Activated T-helper 1 cell treated with Interleukin-2 at 50 U/mL for 16 hours (primary cell): ENCODE measurements at regions not wholly inside any gene's neighbourhood (a gene's known extent, or its start where the extent isn't known, plus 50 kb on each side); places are given as distances from the start of the nearest gene placed in this dataset.

ENCODE experiments used
- DNase-seq: peaks from one replicate; pipeline ENCODE4 v3.0.0-alpha.2; 2020; ENCODE audit warnings: low read depth

DNA sequence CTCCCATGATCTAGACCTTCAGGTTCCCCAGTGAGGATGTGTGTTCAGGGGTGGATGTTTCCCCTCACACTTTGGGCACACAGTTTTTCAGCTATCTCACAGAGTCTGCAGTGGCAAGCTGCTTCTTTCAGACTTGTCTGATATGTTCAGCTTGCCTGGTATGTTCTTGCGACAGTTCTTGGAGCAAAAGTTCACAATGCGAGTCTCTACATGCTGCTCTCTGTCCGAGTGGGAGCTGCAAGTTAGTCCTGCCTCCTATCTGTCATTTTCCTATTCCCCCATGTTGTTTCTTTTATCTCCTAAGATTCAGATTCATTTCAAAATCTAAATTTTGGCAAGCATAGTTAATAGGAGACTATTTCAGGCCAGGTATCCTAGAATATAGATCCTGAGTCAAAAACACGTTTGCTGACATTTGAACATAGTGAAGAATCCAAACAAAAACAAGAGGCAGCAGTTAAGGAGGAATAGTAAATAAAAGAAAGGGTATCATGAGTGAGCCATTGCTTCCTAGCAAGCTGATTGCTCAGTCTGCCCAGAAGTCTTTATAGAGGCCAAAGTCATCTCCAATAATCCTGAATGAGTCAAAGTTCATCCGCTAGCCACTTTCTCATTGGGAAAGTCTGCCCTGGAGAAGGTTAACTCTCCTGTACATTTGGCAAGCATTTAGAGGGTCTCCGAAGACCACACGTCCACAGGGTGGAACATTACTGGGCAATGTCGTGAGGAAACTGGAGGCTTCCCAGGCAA lies 140.2 kb upstream of the MOCS1 start:
- no peak for DNase-seq

DNA sequence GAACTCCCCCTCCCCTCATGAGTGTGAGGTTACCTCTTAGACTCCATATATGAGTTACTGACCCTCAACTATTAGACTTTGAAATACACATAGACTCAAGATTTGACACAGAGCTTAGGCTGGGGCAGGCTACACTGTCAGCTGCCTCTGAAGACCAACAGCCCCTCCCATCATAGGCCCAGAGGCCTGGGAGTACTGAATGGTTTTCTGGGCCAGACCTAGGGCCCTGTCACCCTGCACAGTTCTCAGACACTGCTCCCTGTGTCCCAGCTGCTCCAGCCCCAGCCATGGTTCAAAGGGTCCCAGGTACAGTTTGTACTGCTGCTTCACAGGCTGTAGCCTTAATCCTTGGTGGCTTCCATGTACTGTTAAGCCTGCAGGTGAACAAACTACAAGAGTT lies 132.1 kb upstream of the MOCS1 start:
- DNase-seq, result no peak

DNA sequence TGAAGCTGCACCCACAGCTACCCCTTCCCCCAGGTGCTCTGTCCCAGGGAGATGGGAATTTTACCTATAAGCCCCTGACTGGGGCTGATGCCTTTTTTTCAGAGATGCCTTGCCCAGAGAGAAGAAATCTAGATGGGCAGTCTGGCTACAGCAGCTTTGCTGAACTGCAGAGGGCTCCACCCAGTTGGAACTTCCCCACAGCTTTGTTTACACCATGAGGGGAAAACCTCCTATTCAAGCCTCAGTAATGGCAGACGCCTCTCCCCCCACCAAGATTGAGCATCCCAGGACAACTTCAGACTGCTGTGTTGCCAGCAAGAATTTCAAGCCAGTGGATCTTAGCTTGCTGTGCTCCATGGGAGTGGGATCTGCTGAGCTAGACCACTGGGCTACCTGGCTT lies 122.6 kb upstream of the MOCS1 start:
- DNase-seq, result no peak

DNA sequence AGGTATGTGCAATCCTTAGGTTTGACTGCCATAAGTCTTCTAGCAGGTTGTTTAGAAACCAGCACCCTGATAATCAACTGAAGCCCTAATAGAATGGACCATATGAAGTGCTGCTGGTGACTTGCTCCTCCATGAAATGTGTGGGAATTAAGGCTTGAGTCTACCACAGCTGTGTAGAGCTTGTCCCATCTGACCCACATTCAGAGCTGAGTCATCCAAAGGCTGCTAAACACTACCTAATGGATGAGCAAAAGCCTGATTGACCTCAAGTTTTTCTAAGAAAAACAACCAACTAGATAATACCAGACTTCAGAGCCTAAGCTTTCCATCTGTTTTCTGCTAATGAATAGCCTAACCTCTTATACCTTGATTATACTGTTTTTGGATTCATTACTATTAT lies 120.3 kb upstream of the MOCS1 start:
- DNase-seq, result no peak

DNA sequence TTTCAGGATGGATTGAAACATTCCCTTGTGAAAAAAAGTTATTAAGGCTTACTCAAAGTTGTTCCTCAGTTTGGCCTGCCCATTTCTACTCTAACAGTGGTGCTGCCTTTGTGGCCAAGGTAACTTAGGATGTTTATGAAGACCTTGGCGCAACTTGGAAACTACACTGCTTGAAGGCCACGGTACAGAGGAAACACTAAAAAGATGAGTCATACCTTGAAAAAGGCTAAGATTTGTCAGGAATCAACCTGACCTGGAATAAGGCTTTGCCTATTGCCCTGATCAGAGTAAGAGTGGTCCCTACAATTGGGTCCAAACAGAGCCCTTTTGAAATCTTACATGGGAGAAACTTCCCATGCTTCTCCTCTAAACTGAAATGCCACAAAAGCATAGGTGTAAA lies 119.9 kb upstream of the MOCS1 start:
- DNase-seq, result no peak

DNA sequence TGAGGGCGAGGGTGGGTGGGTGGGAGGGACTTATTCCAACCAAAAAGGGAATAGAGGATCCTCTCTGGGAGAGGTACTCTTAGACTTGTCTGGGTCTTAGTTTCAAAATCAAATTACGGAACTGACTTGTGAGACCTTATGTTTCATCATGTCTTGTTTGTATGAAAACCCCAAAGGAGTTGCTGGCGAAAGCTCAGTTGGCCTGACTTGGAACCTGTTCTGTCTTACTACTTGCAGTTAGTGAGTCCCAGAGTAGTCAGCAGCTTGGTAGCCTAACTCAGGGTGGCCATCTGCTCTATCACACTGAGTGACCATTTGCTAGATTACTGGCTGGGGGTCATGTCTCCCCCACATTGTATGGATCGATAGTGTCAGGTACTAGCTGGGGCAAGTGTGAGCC lies 114.9 kb upstream of the MOCS1 start:
- DNase-seq, result no peak

DNA sequence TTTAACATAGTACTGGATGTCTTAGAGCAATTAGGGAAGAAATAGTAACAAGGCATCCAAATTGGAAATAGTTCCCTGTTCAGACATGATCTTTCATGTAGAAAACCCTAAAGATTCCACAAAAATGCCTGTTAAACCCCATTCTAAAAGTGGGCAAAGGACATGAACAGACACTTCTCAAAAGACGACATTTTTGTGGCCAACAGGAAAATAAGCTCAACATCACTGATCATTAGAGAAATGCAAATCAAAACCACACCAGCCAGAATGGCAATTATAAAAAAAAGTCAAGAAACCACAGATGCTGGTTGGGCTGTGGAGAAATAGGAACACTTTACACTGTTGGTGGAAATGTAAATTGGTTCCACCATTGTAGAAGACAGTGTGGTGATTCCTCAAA lies 109.9 kb upstream of the MOCS1 start:
- no peak for DNase-seq

DNA sequence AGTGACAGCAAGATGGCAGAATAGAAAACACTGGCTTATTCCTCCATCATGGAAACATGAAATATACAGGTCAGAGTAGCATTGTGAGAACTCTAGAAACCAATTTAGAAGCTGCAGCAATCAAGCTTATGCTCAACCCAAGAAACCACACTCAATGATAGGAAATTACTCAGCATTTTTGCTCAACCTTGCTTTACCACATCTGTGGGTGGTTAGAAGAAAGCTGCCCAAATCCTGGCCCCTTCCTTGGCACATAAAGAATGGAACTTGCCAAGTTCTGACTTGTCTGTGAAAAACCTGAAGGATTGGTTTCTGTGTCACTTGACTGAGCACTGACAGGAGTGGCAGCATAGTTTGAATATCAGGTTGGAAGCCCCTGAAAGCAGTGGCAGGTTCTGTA lies 108.0 kb upstream of the MOCS1 start:
- no peak for DNase-seq

DNA sequence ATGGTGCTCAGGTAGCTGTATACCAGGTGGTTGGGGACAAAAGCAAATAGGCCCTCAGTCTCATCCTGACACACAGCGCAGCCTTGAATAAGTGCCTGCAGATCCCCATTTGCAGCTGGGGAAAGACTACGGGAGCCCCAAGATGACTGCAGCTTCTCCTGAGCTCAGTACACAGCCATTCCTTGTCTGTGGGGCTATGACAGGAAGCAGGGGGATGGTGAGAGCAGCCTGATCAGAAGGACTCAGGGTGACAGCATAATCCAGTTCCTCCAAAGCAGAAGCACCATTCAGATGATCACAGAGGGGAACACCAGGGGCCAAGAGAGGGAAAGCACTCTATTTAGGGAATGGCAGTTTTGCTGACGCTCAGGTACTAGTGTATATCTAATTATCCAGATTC lies 104.8 kb upstream of the MOCS1 start:
- no peak for DNase-seq

DNA sequence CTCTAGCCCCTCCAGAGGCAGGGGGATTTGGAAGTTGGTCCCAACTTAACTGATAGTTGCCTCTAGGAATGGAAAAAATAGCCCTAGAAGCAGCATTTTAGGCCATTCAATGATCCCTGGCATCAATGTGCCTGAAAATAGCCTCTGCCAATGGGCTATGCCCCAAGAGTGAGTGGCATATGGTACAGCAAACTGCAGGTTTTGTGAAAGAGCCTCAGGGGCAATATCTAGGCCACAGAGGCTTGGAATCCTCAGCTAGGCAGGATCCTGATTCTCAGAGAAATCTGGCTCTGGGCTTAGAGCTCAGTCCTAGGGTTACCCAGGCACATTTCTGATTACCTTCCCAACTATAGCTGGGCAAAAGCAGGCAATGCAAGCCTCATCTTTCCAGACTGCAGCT lies 104.4 kb upstream of the MOCS1 start:
- DNase-seq, result no peak

DNA sequence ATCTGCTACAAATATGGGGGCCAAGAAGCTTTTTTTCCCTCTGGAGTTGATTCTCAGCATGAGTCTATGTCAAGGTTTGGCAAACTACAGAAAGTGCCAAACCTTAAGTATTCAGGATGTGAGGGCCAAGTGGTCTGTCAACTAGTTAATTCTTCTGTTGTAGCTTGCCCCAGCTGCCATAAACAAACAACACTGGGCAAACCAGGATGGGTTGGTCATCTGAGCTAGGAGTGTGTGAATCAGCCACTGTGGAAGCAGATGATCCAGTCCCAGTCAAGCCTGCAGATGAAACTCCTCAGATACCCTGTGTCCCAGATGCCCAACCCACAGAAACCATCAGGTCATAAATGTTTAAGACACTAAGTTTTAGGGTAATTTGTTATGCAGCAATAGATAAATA lies 103.0 kb upstream of the MOCS1 start:
- no peak for DNase-seq

DNA sequence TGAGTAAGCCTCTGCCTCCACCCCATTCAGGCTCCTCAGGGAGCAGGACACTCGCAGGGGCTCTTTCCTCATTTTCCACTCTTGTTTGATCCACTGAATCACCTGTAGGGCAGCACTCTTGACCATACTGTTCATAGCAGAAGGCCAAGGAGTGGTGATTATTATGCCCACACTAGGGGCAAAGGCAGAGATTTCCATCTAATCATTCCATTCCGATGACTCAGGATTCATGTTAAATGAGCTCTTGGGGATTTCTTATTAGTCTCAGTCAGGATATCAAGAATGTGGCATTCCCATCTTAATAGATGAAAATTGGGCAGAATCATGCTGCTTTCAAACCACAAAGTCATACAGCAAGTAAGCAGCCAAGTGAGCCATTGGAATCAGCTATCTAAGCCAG lies 101.9 kb upstream of the MOCS1 start:
- no peak for DNase-seq

DNA sequence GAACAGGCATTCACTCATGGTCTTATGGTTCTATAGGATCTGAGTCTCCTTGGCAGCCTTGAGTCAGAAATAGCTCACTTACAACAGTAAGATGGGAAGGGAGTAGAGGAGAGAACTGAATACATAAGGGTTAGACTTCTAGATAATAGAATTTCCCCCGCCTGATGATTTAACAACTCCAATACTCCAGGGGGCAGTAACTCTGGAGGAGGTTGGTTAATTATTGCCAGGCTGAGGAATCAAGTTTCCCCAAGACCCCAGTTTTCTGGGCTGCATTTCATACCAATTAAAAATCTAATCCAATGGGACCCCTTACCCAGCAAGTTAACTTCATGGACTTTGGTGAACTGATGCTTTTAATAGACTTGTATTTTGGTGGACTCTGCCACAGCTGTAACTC lies 94.2 kb upstream of the MOCS1 start:
- DNase-seq, result no peak

DNA sequence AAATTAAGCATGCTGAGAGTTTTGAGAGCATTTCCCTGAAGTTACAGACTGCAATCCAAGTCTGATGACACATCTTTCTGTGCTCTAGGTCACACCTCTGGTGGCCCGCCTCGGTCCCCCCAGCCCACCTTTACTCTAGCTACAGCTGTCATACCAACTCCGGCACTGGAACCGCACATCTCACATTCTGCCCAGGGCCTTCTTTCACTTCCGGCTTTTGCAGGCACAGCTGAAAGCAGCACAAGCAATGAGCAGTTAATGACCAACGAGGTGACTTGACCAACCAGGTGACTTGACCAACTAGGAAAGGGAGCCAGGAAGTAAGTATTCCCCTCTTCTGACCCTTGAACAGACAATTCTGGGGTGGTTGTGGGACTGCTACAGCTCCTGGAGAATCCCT lies 88.6 kb upstream of the MOCS1 start:
- DNase-seq, result no peak

DNA sequence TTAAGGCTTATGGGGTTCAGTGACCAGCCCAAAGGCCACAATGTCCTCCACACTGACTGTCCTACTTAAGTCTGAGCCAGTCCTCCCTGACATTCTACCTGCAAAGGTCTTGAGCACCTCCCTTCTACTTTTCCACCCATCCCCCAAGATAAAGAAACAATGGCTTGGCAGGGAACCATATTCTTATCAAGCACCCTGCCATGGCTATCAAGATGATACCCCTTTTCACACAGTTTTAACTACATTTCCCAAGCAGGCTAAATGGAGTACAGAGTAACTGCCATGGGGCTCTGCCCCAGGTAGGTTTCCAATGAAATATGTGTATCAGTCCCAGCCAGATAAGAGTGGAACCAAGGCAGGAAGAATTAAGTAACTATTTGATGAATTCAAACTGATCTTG lies 85.9 kb upstream of the MOCS1 start:
- no peak for DNase-seq

DNA sequence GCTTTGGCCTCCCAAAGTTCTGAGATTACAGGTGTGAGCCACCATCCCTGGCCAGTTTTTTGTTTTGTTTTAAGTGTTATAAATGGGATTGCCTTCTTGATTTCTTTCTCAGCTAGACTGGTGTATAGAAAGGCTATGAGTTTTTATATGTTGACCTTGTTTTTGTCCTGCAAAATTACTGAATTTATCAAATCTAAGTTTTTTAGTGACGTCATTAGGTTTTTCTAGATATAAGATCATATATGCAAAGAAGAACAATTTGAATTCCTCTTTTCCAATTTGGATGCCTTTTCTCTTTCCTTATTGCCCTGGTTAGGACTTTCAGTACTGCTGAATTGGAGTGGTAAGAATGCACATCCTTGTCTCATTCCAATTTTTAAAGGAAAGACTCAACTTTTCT lies 81.3 kb upstream of the MOCS1 start:
- DNase-seq, result no peak

DNA sequence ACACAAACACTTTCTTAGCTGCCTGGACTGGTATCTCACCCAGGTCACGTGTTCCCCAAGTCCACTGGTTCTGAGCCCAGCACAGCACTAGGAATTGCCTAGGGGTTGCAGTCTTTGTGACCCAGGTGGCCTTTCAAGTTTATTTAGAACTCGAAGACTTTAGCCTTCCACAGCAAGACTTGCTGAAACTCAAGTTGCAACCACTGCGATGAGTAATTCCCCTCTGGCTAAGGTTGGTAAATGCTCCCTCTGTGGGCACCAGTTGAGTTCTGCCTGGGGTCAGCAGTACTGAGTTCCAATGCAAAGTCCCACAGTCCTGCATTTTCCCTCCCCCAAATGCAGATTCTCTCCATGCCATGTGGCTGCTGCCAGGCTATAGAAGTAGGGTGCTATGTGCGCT lies 77.6 kb upstream of the MOCS1 start:
- DNase-seq, result no peak

DNA sequence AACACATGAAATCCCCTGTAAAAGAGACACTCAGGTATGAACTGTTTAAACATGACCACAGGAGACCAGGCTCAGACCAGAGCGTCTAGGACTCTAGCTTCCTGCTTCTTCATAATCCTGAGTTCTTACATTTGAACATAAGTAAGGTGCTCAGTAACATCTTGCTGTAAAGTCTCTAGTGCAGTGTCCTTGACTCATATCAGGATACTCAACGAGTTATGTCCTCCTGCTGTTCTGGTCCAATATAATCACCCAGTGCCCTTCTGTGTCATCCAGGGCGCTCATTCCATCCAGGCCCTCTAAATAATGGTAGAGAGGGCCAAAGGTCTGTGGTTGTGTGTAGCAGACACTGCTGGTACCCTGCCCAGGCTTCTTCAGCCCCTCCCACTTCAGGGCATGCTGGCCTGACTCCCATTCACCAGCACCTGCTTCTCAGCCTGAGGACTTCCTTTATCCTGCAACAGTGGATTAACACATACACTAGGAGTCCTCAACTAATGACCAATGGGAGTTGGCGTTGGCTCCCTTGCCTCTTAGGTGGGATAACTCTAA lies 66.8 kb upstream of the MOCS1 start:
- DNase-seq, result no peak

DNA sequence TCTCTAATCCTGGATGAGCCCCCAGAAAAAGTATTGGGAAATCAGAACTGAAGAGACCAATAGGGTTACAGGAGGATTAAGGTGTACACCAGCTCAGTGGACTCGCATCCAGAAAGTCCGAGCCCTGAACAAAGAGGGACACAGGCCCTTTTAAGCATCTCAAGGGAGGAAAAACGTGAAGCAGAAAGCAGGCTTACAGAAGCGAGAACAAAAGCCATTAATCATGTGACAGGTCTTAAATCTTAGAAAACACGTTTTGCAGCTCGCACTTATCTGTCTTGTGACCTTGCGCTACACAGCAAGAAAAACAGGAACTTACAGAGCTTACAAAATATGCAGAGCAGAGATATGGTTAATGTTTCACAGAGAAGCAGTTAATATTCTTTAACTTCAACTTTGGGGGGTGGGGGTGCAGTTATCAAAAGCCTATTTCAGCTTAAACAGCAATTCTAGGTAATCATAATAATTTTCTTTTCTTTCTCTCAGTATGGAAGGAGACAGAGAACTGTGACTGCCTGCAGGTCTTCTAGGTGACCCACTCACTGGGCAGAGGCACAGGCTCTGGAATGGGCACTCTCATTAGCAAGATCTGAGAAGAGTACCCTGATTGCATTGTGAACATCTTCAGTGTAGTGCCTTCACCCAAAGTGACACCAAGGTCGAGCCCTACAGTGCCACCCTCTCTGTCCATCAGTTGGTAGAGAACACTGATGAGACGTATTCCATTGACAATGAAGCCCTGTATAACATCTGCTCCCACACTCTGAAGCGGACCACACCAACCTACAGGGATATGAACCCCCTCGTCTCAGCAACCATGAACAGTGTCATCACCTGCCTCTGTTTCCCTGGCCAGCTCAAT lies 65.0 kb upstream of the MOCS1 start:
- no peak for DNase-seq

DNA sequence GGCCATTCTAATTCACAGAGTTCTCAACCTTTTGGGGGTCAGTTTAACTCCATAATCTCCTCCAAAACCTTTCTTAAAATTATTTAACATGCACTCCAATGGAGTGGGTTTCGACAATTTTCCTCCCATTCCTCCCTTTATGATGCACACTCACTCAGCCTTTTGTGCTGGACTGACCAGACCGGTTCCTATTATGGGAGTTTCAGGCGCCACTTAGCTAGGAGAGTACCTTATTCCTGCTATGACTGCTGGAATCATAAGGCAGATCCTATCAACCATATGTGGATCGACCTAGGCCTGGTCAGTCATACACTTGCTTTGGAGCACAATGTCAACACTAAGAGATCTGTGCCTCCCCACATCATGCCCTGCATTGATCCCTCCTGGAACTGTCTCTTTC lies 63.9 kb upstream of the MOCS1 start:
- no peak for DNase-seq

DNA sequence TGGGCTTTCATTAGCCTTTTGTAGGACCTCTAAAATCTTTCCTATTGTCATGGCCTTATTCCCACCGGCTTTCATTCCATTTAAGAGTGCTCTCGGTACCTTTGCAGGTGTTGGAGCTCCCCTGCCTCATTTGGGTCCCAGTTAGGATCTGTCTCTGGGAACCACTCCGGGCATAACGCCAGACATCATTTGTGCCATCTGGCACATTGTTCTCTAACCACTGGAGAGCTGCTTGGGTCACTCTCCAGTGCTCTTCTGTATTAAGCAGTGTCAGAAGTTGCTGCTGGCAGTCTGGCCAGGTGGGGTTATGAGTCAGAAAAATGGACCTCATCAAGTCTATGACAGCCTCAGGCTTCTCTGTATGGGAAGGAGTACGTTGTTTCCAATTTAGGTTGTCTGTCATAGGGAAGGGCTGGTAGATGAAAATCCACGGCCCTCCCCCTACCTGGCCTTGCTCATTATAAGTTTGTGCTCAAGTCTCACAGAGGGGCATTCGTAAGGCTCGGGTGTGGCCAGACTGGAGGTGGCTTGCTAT lies 62.9 kb upstream of the MOCS1 start:
- DNase-seq, result no peak

DNA sequence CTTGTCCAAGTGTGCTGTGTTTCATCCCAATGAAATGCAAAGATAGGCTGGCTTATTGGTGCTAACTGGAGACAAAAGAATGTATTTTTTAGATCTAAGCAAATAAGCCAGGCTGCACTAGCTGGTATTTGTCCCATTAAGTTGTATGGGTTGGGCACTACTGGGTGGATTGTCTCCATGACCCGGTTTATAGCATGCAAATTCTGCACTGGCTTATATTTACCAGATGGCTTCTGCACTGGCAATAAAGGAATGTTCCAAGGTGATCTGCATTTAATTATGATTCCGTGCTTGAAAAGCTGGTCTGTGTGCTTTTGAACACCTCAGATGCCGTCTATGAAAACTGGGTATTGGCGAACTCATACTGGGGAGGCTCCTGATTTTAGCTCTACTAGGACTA lies 61.4 kb upstream of the MOCS1 start:
- DNase-seq, result no peak
